Activated CD4-positive, alpha-beta T cell treated with anti-CD3 and anti-CD28 coated beads, Interleukin-10, Interleukin-2, amounts not matched to agents 100 ng/mL and 50 ng/mL, durations not matched to agents 16 hours and 8 hours (primary cell): ENCODE measurements at regions not wholly inside any gene's neighbourhood (a gene's known extent, or its start where the extent isn't known, plus 50 kb on each side); places are given as distances from the start of the nearest gene placed in this dataset.

ENCODE experiments used
- DNase-seq: peaks from one replicate; pipeline ENCODE4 v3.0.0-alpha.2; 2020

GRCh38 chr12:17802657-17803641 lies 287.0 kb downstream of the RERGL start:
- DNase-seq = no peak

- peak; percentile 23 for DNase-seq
Measured at GRCh38 chr12:17793854-17794253, 296.1 kb downstream of the RERGL start.

DNA sequence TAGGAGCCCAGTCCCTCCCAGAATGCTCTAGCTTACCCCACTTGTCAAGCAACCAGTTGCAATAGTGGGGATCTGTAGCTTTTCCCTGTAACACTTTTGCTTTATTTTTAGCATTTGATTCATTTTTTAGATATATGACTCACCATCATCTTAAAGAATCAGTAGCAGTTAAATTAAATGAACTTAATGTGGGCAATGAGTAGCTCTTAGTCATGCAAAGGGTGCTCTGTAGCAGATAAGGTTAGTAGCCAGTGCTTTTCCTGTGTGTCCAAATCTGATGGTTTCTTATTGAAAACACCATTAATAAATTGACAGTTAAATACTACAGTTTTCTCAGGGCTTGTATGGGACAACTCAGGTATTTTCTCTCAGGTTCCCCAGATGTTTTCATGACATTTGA lies 311.8 kb downstream of the RERGL start:
- DNase-seq = no peak

DNA sequence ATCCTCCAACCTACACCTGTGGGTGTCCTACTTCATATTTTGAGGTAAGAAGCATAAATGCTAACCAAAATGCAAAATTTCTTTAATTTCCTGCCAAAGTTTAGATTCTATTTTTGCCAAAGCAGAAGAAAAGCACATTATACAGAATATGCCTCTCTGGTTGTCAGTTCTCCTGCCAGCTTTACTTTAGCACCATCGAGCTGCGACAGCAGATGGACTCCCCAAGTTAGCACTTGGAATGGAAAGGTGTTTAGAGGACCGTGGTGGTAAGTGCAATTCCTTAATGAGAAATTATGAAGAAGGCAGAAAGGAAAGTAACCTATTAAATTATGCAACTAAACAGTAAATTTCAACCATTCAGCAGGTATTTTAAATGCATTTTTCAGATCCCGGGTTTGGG lies 326.6 kb downstream of the RERGL start:
- no peak for DNase-seq

DNA sequence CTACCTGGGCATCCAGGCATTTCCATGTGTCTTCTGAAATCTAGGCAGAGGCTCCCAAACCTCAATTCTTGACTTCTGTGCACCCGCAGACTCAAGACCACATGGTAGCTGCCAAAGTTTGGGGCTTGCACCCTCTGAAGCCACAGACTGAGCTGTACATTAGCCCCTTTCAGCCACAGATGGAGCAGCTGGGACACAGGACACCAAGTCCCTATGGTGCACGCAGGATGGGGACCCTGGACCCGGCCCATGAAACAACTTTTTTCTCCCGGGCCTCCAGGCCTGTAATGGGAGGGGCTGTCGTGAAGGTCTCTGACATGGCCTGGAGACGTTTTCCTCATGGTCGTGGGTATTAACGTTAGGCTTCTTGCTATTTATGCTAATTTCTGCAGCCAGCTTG lies 330.0 kb downstream of the RERGL start:
- DNase-seq = no peak
